DND-41 (cell line): ENCODE measurements at regions not wholly inside any gene's neighbourhood (a gene's known extent, or its start where the extent isn't known, plus 50 kb on each side); places are given as distances from the start of the nearest gene placed in this dataset.

ENCODE experiments used
- EZH2 ChIP-seq: IDR thresholded peaks from 3 replicates; pipeline ENCODE4 v1.6.1; 2012; ENCODE audit warnings: borderline replicate concordance, low read depth, mild to moderate bottlenecking, moderate library complexity, low read length, inconsistent platforms; ENCODE audit not compliant: severe bottlenecking
- TF ChIP-seq, protein P1 (sequence below): IDR thresholded peaks from 2 replicates; pipeline ENCODE4 v1.5.1; 2012; ENCODE audit warnings: borderline replicate concordance, low read length, moderate library complexity, mild to moderate bottlenecking; ENCODE audit not compliant: poor library complexity, severe bottlenecking; ENCODE audit errors: extremely low read depth

DNA sequence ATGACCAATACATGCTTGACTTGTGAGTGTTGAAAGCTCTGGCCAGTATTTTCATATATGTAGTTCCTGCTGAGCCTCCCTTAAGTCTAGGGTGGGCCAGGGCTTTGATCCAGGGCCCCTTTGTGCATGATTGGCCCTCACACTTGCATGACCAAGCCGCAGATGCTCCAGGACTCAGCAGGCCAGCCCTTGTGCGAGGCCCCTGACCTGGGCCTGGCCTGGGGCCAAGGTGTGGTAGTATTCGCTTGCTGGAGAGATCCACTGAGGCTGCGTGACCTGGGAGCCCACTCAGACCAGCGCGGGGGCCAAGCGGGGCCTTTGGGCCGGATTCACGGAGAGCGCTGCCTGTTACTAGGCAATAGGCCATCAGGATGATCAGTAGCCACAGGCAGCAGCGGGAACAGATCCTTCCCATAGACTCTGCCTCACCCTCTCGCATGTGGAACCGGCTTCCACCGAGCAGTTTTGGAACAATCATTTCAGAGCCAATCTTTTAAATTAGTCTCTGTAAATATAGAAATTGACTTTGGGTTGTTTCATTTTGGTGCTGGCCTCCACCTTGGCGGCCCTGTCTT, 79.0 kb upstream of the PTCH1 start:
- no peak for TF ChIP-seq EZH2
- TF ChIP-seq, protein P1, sequence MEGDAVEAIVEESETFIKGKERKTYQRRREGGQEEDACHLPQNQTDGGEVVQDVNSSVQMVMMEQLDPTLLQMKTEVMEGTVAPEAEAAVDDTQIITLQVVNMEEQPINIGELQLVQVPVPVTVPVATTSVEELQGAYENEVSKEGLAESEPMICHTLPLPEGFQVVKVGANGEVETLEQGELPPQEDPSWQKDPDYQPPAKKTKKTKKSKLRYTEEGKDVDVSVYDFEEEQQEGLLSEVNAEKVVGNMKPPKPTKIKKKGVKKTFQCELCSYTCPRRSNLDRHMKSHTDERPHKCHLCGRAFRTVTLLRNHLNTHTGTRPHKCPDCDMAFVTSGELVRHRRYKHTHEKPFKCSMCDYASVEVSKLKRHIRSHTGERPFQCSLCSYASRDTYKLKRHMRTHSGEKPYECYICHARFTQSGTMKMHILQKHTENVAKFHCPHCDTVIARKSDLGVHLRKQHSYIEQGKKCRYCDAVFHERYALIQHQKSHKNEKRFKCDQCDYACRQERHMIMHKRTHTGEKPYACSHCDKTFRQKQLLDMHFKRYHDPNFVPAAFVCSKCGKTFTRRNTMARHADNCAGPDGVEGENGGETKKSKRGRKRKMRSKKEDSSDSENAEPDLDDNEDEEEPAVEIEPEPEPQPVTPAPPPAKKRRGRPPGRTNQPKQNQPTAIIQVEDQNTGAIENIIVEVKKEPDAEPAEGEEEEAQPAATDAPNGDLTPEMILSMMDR: no peak
